ACC112 (cell line): ENCODE measurements at regions not wholly inside any gene's neighbourhood (a gene's known extent, or its start where the extent isn't known, plus 50 kb on each side); places are given as distances from the start of the nearest gene placed in this dataset.

Source experiments
- H2AFZ ChIP-seq: fragments of 200-600 bp; sonication (generic); one replicate; pipeline ENCODE4 v1.6.0; 2017; ENCODE audit warnings: antibody characterized with exemption, low read length; ENCODE audit not compliant: unreplicated experiment
- H3K27ac ChIP-seq: fragments of 200-600 bp; sonication (generic); 2 replicates; pipeline ENCODE4 v1.5.1; 2014; ENCODE audit warnings: low read depth, mild to moderate bottlenecking, antibody characterized with exemption, low read length, moderate library complexity
- H3K27me3 ChIP-seq: fragments of 200-600 bp; sonication (generic); 2 replicates; pipeline ENCODE4 v1.6.1; 2014; ENCODE audit warnings: mild to moderate bottlenecking, antibody characterized with exemption, low read length, moderate library complexity, mixed read lengths; ENCODE audit not compliant: insufficient read depth
- H3K36me3 ChIP-seq: fragments of 200-600 bp; sonication (generic); 2 replicates; pipeline ENCODE4 v1.6.1; 2016; ENCODE audit warnings: mild to moderate bottlenecking, antibody characterized with exemption, low read length, moderate library complexity, mixed read lengths; ENCODE audit not compliant: insufficient read depth
- H3K4me1 ChIP-seq: fragments of 200-600 bp; sonication (generic); one replicate; pipeline ENCODE4 v1.6.1; 2016; ENCODE audit warnings: low read length, mixed read lengths; ENCODE audit not compliant: insufficient read depth, unreplicated experiment, control insufficient read depth
- H3K4me3 ChIP-seq: fragments of 200-600 bp; sonication (generic); 2 replicates; pipeline ENCODE4 v1.5.1; 2014; ENCODE audit warnings: mild to moderate bottlenecking, low read depth, low read length
- H3K79me2 ChIP-seq: fragments of 200-600 bp; sonication (generic); one replicate; pipeline ENCODE4 v1.6.0; 2016; ENCODE audit warnings: low read length; ENCODE audit not compliant: control insufficient read depth, unreplicated experiment, insufficient read depth

DNA sequence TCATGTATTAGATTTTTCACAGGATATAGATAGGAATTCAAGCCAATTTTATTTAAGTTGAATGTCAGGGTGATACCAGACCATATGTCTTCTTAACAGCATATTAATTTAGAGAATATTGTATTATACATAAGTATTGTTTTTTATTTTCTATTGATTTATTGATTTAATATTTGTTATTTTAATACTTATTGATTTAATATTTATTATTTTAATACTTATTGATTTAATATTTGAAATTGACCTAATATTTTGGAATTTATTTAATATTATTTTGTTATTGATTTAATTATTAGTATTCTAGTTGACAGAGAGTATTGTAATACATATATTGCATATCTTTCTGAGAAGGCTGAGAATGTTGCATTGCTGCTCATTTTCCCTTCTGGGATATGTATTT is 1411.8 kb upstream of the ACO1 start:
- H3K36me3 ChIP-seq, result no peaks in the 10 kb centered on the region
- no peaks in the 10 kb centered on the region for H3K27me3 ChIP-seq

GRCh38 chr9:30977965-30978364 is 1406.5 kb upstream of the ACO1 start:
- no peaks in the 10 kb centered on the region for H3K27me3 ChIP-seq
- no peak overlapping the region for H2AFZ ChIP-seq
- H3K4me1 ChIP-seq, result no peaks in the 10 kb centered on the region
- no peaks in the 10 kb centered on the region for H3K36me3 ChIP-seq
- no peaks in the 10 kb centered on the region for H3K79me2 ChIP-seq
- no peak overlapping the region for H3K27ac ChIP-seq
- H3K4me3 ChIP-seq, result no peak overlapping the region

More for the DNA sequence above, 1411.8 kb upstream of the ACO1 start:
- Histone ChIP-seq H3K4me1 (no peaks in the 10 kb centered on the region), H3K79me2 (no peaks in the 10 kb centered on the region), H3K4me3 (no peak overlapping the region), H2AFZ (no peak overlapping the region), H3K27ac (no peak overlapping the region)

DNA sequence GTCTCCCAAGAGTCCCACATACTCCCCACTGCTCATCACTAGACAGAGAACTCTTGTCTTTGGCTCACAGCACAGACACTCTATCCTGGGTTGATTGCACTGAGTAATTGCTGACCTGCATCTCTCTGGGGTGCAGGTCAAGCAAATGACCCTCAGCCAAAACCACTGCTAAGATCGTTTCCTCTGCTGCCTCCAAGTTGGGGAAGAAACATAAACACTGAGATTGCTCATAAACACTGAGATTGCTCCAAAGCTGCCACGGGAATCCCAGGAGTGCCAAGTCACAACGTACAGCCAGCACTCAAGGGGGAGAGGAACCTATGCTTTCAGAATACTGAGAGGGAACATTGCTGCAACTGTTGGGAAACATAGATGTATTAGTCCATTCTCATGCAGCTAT is 1402.1 kb upstream of the ACO1 start:
- H3K36me3 ChIP-seq, result no peaks in the 10 kb centered on the region
- no peaks in the 10 kb centered on the region for H3K79me2 ChIP-seq
- no peaks in the 10 kb centered on the region for H3K27me3 ChIP-seq
- H3K4me1 ChIP-seq, result no peaks in the 10 kb centered on the region
- H3K27ac ChIP-seq, result no peak overlapping the region
- H2AFZ ChIP-seq, result no peak overlapping the region
- H3K4me3 ChIP-seq, result no peak overlapping the region

- H2AFZ ChIP-seq, result no peak overlapping the region
Observed at GRCh38 chr9:30995956-30996738, 1388.3 kb upstream of the ACO1 start.

DNA sequence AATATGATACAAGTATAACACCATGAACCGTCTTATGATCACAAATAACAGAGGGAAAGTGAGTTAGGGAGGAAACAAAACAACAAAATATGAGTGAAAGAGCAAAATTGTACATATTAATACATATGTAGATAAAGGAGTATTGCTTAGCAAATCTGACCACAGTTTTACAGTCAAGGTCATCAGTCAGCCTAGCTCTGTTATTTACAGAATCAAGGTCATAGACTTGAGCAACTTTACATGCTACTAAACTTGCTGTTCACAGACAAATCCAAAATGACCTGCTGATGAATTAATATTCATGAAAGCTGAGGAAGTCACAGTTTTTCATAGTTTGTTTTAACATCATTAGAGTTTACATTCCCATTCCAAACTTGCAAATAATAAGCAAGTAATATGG is 1387.7 kb upstream of the ACO1 start:
- no peak overlapping the region for H2AFZ ChIP-seq
- no peaks in the 10 kb centered on the region for H3K79me2 ChIP-seq
- H3K27me3 ChIP-seq, result no peaks in the 10 kb centered on the region
- H3K27ac ChIP-seq, result no peak overlapping the region
- H3K36me3 ChIP-seq, result no peaks in the 10 kb centered on the region
- no peak overlapping the region for H3K4me3 ChIP-seq
- no peaks in the 10 kb centered on the region for H3K4me1 ChIP-seq

More at GRCh38 chr9:30995956-30996738, 1388.3 kb upstream of the ACO1 start:
- no peak overlapping the region for H3K27ac ChIP-seq
- no peak overlapping the region for H3K4me3 ChIP-seq
- no peaks in the 10 kb centered on the region for H3K79me2 ChIP-seq
- H3K4me1 ChIP-seq, result no peaks in the 10 kb centered on the region
- H3K27me3 ChIP-seq, result no peaks in the 10 kb centered on the region
- no peaks in the 10 kb centered on the region for H3K36me3 ChIP-seq

- Histone ChIP-seq H3K36me3 (no peaks in the 10 kb centered on the region), H3K4me1 (no peaks in the 10 kb centered on the region), H3K27me3 (no peaks in the 10 kb centered on the region), H3K79me2 (no peaks in the 10 kb centered on the region), H2AFZ (no peak overlapping the region), H3K27ac (no peak overlapping the region), H3K4me3 (no peak overlapping the region)
Observed at GRCh38 chr9:30997291-30997690, 1387.2 kb upstream of the ACO1 start.

DNA sequence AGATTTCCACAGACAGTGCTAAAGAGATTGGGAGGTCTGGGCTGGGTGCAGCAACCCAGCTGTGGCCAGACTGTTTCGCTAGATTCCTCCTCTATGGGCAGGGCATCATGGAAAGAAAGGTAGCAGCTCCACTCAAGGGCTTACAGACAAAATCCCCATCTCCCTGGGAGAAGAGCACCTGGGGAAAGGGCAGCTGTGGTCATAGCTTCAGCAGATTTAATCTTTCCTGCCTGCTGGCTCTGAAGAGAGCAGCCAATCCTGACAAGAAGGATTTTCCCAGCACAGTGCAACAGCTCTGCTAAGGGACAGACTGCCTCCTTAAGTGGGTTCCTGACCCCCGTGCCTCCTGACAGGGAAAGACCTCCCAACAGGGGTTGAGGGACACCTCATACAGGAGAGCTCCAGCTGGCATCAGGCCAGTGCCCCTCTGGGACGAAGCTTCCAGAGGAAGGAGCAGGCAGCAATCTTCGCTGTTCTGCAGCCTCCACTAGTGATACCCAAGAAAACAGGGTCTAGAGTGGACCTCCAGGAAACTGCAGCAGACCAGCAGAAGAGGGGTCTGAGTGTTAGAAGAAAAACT is 1379.3 kb upstream of the ACO1 start:
- no peaks in the 10 kb centered on the region for H3K4me1 ChIP-seq
- H3K27me3 ChIP-seq, result no peaks in the 10 kb centered on the region
- H2AFZ ChIP-seq, result no peak overlapping the region
- H3K4me3 ChIP-seq, result no peak overlapping the region
- H3K79me2 ChIP-seq, result no peaks in the 10 kb centered on the region
- H3K27ac ChIP-seq, result no peak overlapping the region
- H3K36me3 ChIP-seq, result no peaks in the 10 kb centered on the region

GRCh38 chr9:31013371-31013770 is 1371.1 kb upstream of the ACO1 start:
- H3K4me3 ChIP-seq, result no peak overlapping the region
- H3K27me3 ChIP-seq, result no peaks in the 10 kb centered on the region
- no peaks in the 10 kb centered on the region for H3K79me2 ChIP-seq
- H3K27ac ChIP-seq, result no peak overlapping the region
- H3K36me3 ChIP-seq, result no peaks in the 10 kb centered on the region
- H3K4me1 ChIP-seq, result no peaks in the 10 kb centered on the region
- H2AFZ ChIP-seq, result no peak overlapping the region

DNA sequence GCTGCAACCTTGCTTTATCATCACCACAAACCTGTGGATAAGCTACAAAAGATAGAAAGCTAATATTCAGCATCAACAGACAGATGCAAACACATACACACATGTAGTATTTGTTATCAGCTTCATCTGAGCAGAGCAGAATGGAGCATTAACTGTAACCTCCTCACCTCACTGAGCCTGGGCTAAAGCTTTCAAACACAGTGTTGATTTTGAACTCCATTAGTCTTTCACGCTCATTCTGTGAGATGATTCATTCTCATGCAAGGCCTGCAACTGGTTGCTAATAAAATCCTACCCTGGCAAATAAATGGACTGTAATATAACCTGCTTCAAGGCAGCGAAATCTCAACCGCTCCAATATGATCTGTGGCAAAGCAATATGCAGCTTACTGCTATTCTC is 1360.6 kb upstream of the ACO1 start:
- Histone ChIP-seq H3K36me3 (no peaks in the 10 kb centered on the region), H2AFZ (no peak overlapping the region), H3K27ac (no peak overlapping the region), H3K4me3 (no peak overlapping the region), H3K79me2 (no peaks in the 10 kb centered on the region), H3K27me3 (no peaks in the 10 kb centered on the region), H3K4me1 (no peaks in the 10 kb centered on the region)

DNA sequence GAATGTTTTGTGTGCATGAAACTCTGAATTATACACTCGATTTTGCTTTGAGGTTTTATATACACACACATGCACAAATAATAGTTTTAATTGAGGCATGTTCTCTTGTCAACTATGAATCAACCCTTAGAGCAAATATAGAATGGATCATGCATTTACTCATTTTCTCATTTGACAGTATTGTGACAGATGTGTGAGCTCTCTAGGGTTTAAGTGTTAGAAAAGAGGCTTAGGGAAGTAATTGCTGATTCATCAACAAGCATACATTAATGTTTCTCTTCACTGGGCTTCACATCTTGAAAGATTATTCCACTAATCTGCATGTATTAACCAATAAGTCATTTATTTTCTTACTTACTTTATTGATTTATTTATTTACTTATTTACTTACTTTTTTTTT is 1356.8 kb upstream of the ACO1 start:
- H3K4me3 ChIP-seq, result no peak overlapping the region
- no peaks in the 10 kb centered on the region for H3K36me3 ChIP-seq
- H3K79me2 ChIP-seq, result no peaks in the 10 kb centered on the region
- no peak overlapping the region for H2AFZ ChIP-seq
- no peak overlapping the region for H3K27ac ChIP-seq
- no peaks in the 10 kb centered on the region for H3K4me1 ChIP-seq
- no peaks in the 10 kb centered on the region for H3K27me3 ChIP-seq

DNA sequence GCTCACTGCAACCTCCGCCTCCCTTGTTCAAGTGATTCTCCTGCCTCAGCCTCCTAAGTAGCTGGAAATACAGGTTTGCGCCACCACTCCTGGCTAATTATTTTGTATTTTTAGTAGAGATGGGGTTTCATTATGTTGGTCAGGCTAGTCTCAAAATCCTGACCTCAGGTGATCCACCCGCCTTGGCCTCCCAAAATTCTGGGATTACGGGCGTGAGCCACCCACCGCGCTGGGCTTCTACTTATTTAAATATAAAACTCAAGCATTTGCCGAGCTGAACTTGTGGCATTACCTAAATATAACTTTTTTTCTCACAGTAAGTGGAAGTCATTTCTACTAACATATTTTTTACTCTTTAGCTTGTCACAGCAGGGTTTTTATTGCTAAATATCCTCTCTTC is 1356.3 kb upstream of the ACO1 start:
- Histone ChIP-seq H3K4me1 (no peaks in the 10 kb centered on the region), H3K36me3 (no peaks in the 10 kb centered on the region), H2AFZ (no peak overlapping the region), H3K27ac (no peak overlapping the region), H3K79me2 (no peaks in the 10 kb centered on the region), H3K27me3 (no peaks in the 10 kb centered on the region), H3K4me3 (no peak overlapping the region)
